ENCODE measurements at regions not wholly inside any gene's neighbourhood (a gene's known extent, or its start where the extent isn't known, plus 50 kb on each side); places are given as distances from the start of the nearest gene placed in this dataset.

- H3K27me3 ChIP-seq (ENCODE audit: insufficient read depth, low read length), result no peaks in the 10 kb centered on the region
- BruUV-seq (replicated peaks), result no TSS peak
These were observed 348.9 kb upstream of the ZFP64 start for GRCh38 chr20:52540509-52540908.

More at GRCh38 chr20:52540509-52540908, 348.9 kb upstream of the ZFP64 start:
- no peak overlapping the region for H3K27ac ChIP-seq (ENCODE audit: low read depth, low read length)
- DNase-seq (ENCODE audit: low read depth, low spot score) (no peak), ATAC-seq (no peak)
- ChIA-PET RAD21 (ENCODE audit: low non-redundant PET in 1 of 2, low total read pairs in 2 of 2, uncharacterized antibody in 2 of 2, unreplicated experiment in 2 of 2) (no interaction called here), CTCF (no interaction called here), POLR2A (no interaction called here)
- no peaks in the 10 kb centered on the region for H3K4me1 ChIP-seq (ENCODE audit: control insufficient read depth in 1 of 2, insufficient read depth in 2 of 2, low read length in 2 of 2)
- no peaks in the 10 kb centered on the region for H3K36me3 ChIP-seq (ENCODE audit: control insufficient read depth in 1 of 2, insufficient read depth in 2 of 2, low read length in 2 of 2)
- H4K20me1 ChIP-seq (ENCODE audit: insufficient read depth), result no peaks in the 10 kb centered on the region
- H3K4me3 ChIP-seq (replicated peaks in 1 of 2; ENCODE audit: low read depth in 1 of 2, low read length in 2 of 2), result no peak overlapping the region
- peaks cover 0 to 8% of the 10 kb centered on the region in 2 experiments; a peak in 1 of 4 replicates for H3K9me3 ChIP-seq (ENCODE audit: control insufficient read depth in 1 of 2, insufficient read depth in 1 of 2, low read depth in 1 of 2, low read length in 2 of 2)
- H2AFZ ChIP-seq (ENCODE audit: low read depth, low read length, poor library complexity, severe bottlenecking), result no peak overlapping the region
- no peaks in the 10 kb centered on the region for H3K79me2 ChIP-seq (ENCODE audit: insufficient read depth, low read length)
- intact Hi-C loops (cut with micrococcal nuclease), result no loop called here
- no peak overlapping the region for H3K4me2 ChIP-seq (ENCODE audit: low read length)
- no peaks in the 10 kb centered on the region for H3K9me2 ChIP-seq (ENCODE audit: insufficient read depth)
- no peak overlapping the region for H3K9ac ChIP-seq (ENCODE audit: low read length)
- no peak for TF ChIP-seq ATF3 (IDR thresholded peaks at IDR 0.05)
- no peak for TF ChIP-seq ELF1 (IDR thresholded peaks at IDR 0.05; ENCODE audit: borderline replicate concordance, low read depth)
- no peak for TF ChIP-seq JUND (IDR thresholded peaks at IDR 0.05)
- TF ChIP-seq FOSL1 (IDR thresholded peaks at IDR 0.05; ENCODE audit: low read depth), result no peak
- TF ChIP-seq TCF7L2 (IDR thresholded peaks at IDR 0.05; ENCODE audit: borderline replicate concordance, extremely low read depth, insufficient read depth, insufficient read length), result no peak
- no peak for TF ChIP-seq EZH2phosphoT487 (IDR thresholded peaks at IDR 0.05; ENCODE audit: borderline replicate concordance)
- no peak for TF ChIP-seq CTCF (IDR thresholded peaks at IDR 0.05 in 2 of 3, conservative IDR thresholded peaks at IDR 0.05 in 1 of 3; ENCODE audit: borderline replicate concordance in 1 of 3, insufficient read depth in 1 of 3, low read depth in 2 of 3, low read length in 2 of 3)
- TF ChIP-seq ZNF274 (IDR thresholded peaks at IDR 0.05; ENCODE audit: low read depth, low read length), result no peak
- TF ChIP-seq REST (IDR thresholded peaks at IDR 0.05; ENCODE audit: low read depth), result no peak
- no peak for TF ChIP-seq CBX3 (IDR thresholded peaks at IDR 0.05; ENCODE audit: low read depth)
- no peak for TF ChIP-seq ZBTB33 (IDR thresholded peaks at IDR 0.05; ENCODE audit: extremely low read depth, insufficient replicate concordance, low read length)
- no peak for TF ChIP-seq ZFX (IDR thresholded peaks at IDR 0.05)
- TF ChIP-seq SIN3A (IDR thresholded peaks at IDR 0.05; ENCODE audit: low read depth), result no peak
- TF ChIP-seq YY1 (IDR thresholded peaks at IDR 0.05; ENCODE audit: extremely low read depth, insufficient replicate concordance, low read depth, low read length), result no peak
- no peak for TF ChIP-seq CEBPB (IDR thresholded peaks at IDR 0.05; ENCODE audit: low read depth)
- TF ChIP-seq SP1 (IDR thresholded peaks at IDR 0.05; ENCODE audit: low read depth), result no peak
- no peak for TF ChIP-seq RAD21 (IDR thresholded peaks at IDR 0.05; ENCODE audit: low read depth)
- no peak for TF ChIP-seq POLR2A (IDR thresholded peaks at IDR 0.05; ENCODE audit: borderline replicate concordance, extremely low read depth, insufficient read depth, insufficient read length)
- no peak for TF ChIP-seq EZH2 (IDR thresholded peaks at IDR 0.05)

Measured in HCT116 (cell line).